Fibroblast of skin of left biceps (primary cell): ENCODE measurements at regions not wholly inside any gene's neighbourhood (a gene's known extent, or its start where the extent isn't known, plus 50 kb on each side); places are given as distances from the start of the nearest gene placed in this dataset.

Experiments
- DNase-seq, 2 experiments: peaks; one replicate each; pipeline ENCODE4 v3.0.0-alpha.2; 2013; ENCODE audit warnings: low read depth in 2 of 2

- no peak for DNase-seq
Observed at GRCh38 chr3:26521261-26521660, 101.3 kb upstream of the LRRC3B start.

- DNase-seq = no peak
Observed at GRCh38 chr3:26522919-26523318, 99.7 kb upstream of the LRRC3B start.

GRCh38 chr3:26525013-26525412 lies 97.6 kb upstream of the LRRC3B start:
- no peak for DNase-seq

GRCh38 chr3:26535151-26535550 lies 87.4 kb upstream of the LRRC3B start:
- no peak for DNase-seq

- no peak for DNase-seq
Observed at GRCh38 chr3:26536955-26537354, 85.6 kb upstream of the LRRC3B start.

GRCh38 chr3:26550413-26550812 lies 72.2 kb upstream of the LRRC3B start:
- no peak for DNase-seq

GRCh38 chr3:26556637-26557036 lies 65.9 kb upstream of the LRRC3B start:
- no peak for DNase-seq

- DNase-seq = no peak
Observed at GRCh38 chr3:26558257-26558656, 64.3 kb upstream of the LRRC3B start.

GRCh38 chr3:26559227-26559626 lies 63.3 kb upstream of the LRRC3B start:
- no peak for DNase-seq

- DNase-seq = no peak
Observed at GRCh38 chr3:26560081-26560480, 62.5 kb upstream of the LRRC3B start.

- DNase-seq = no peak
Observed at GRCh38 chr3:26562021-26562768, 60.4 kb upstream of the LRRC3B start.
